ENCODE measurements at regions not wholly inside any gene's neighbourhood (a gene's known extent, or its start where the extent isn't known, plus 50 kb on each side); places are given as distances from the start of the nearest gene placed in this dataset.
A peak's percentile ranks its signal among the peaks of the same experiment; 100 is the strongest.

DNA sequence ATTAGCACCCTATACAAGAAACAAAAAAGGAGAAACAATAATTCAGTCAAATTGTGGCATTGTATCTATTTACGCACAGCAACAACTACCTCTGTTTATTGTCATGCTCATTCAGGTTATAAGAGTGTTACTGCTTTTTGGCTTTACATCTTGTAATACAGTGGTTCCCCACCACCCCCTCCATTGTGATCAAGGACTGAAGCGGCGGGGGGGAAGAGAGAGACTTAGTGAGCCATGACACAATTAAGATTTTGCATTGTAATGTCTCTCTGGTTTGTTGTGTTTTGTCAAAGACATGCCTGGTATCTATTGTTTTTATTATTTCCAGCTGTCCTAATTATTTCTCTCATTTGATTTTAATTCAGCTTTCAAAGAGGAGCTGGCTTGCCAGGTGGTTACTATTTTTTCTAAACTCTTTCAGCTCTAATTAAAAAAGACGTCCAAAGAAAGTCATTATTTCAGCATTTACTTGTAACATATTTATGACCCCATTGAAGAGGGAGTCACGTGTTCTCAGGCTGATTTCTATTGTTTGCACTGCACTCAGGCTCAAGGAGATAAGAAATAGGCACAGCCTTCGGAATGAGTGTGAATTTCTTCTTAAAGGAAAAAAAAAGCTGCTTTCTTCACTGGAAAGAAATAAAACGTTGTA lies 234.4 kb upstream of the TBL1XR1 start:
- DNase-seq, result no peak

DNA sequence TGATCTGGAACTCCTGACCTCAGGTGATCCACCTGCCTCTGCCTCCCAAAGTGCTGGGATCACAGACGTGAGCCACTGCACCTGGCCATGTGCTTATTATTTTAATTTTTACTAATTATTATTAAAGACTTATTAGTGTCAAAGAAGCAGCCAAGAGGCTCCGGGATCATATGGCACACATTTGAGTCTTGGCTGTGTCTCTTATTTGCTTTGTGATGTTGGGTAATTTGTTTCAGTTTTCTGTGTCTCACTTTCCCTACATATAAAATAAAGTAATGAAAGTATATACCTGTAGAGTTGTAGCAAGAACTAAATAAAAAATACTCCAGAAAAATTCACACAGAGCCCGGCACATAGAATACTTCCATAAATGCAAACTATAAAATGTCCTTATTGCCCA lies 238.0 kb upstream of the TBL1XR1 start:
- no peak for DNase-seq

DNA sequence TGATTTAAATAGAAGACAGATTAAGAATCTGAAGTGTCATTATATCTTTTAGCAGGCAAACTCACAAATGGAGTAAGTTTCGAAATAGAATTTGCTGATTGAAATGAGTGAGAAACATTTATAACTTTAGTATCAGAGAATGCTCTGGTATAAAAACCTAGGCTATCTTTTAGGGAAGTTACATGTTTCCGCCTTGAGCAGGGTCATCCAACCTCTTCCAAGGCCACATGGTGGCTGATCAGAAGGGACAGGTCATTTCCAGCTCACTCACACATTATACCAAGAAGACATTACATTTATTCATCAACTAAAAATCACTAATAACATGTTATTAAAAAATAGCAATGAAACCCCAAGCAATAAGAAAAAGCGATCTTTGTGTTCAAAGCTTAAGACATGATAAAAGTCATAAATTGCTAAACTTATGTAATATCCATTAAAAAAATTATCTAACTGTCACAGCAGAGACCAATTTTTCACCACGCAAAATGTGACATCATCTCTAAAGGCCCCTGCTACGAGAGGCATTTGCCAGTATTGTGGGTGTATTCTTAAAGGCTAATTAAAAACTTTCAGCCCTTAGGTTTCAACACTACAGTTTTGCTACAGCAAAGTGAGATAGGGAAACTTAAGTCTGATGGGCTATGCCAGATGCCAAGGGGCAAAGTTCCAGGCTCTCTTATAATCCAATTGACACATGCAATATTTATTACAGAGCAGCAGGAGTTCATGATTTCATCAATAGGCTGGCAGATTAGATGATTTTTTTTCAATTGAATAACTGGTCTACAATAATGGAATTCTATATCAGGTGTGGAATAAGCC lies 240.4 kb upstream of the TBL1XR1 start:
- peak in 2 of 4 experiments; percentile 48 to 51 for DNase-seq

DNA sequence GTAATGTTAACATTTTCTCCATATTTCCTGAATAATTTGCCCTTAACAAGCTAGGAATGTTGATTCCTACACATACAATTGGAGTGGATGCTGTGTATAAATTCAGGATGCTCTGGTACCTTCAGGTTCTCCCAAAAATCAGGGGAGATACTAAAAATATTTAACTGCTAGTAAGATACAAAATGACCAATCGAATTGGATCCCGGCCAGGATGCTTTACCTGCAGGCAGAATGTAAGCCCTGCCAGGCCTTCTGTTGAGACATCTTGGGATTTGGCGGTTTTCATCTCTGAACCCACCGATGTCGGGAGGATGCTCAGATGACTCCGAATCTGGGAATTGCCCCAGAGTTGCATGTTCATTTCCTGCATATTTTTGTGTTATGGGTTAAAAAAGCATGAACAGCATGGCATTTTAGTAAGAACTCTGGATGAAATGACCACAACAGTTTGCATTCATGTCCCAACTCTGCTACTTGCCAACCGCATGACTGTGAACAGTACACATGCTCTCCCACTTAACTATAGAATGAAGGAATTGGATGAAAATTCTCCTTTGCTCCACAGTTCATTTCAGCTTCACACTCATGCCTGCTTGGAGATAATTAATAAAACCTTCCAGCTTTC lies 241.4 kb upstream of the TBL1XR1 start:
- no peak for DNase-seq

DNA sequence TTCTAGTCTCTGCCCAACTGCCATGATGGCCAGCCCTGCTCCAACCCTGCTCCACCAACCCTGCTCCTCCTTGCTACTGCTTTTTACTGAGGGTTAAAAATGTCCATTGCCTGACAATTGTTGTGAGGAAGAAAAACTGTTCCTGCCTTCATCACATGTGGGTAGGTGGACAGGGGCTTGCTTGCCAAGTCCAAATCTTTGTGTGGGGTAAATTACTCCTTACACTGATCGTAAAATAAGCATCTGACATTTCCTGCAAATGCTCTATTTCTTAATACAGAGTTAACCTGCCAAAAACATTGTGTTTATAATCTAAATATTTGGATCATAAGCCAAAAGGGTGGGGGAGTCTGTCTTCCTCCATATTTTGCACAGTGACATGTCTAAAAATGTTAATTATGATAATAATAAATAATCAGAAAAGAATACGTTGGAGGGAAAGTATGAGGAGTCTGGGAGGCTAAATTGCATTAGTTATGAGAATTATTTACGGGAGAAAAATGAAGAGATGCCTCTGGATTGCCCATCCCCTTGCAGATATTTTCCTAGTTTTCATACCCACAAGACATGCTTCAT lies 242.5 kb upstream of the TBL1XR1 start:
- no peak for DNase-seq

DNA sequence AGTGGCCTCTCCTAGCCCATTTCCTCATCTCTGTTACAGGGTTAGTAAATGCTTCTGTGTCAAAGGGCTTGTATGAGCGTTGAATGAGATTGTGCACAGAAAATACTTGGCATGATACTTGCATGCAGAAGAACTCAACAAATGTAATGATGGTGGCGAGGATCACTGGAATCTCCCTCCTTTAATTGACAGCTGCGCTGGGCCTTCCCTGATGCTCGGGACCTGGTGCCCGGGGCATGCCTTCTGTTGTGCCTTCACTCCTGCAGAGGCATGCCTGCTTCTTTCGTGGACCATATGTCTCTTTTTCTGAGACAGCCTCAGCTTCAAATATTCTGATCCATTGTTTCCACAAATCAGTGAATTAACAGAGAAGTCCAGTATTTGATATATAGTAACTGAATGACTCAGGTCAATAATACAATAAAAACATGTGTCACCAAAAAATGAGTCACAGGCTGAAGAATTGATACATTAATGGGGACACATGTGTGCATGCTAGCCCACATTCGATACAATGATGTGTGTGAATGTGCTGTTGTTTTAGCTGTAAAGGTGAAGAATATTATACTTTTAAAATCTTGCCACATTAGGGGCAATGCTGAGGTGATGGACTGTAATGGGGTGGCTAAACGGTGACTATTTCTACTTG lies 243.3 kb upstream of the TBL1XR1 start:
- no peak for DNase-seq

DNA sequence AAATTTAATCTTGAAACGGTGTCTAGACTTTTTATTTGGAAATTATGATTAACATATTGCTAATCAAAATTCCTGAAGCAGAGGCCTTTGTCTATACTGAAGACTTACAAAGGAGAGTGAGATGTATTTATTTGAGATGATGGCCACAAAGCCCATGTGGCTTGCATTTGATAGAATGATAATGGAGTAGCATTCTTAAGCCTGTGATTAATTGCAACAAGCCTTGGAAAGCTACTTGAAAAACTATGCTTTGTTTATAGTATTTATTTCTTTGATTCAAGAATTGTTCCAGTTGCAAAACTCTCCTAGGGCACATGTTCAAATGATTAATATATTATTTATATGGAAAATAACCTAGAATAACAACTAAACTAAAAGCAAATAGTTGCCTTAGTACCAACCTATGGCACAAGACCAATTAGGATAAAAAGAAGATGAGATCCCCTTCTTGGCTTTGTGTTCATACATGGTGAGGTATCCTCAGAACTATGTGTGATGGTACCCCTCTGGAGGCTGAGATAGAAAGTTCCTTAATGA lies 244.1 kb upstream of the TBL1XR1 start:
- DNase-seq, result no peak

DNA sequence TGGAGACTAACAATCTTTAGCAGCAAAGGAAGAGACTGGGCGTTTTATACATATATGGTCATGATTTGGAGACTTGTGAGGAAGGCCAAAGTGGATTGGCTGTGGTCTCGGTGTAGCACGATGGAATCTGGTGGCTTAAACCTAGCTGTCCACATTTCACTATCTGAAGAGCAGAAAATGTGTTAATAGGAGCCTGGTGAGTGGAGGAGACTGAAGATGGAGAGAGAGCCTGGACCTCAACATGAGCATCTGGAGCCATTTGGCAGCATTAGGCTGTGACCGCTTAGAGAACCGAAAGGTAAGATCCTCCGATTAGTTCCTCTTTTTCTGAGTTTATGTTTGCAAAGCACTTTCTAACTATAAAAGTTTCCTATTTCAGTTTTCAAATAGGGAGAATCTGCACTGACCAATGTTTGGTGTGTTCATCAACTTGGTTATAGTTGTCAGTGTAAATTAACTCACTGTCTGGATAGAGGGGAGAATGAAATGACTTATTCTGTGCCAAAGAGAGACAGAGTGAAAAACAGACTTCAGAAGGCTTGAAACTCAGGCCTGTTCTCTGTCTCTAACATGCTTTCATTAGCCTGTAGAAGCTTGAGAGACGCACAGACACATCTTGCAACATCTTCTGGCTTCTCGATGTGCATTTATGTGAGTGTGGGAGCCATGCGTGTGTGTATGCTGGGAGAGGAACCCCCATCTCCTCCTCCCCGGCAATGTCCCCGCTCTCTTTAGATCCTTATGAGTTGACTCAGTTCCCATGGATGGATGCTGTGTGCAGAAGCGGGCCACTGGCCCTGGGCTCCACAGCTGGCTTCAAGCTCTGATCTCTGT lies 244.7 kb upstream of the TBL1XR1 start:
- peak; percentile 23 to 63 (median 48) for DNase-seq

DNA sequence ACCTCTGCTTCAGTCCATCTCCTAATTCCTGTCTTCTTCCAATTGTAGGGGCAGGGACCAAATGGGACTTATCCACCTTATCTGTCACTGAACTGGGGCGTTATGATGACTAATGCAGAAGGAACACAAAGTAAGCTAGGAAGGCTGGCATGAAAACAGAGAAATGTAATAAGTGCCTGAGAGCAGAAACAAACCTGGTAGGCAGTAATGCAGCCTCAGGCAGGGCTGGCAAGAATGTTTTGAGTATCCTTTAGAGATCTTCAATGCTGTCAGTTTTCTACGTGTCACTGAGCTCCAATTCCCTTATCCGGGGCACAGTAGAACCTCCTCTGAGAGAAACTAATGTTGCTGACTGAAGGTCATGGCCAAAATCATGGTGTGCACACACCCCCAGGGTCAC lies 246.2 kb upstream of the TBL1XR1 start:
- no peak for DNase-seq

DNA sequence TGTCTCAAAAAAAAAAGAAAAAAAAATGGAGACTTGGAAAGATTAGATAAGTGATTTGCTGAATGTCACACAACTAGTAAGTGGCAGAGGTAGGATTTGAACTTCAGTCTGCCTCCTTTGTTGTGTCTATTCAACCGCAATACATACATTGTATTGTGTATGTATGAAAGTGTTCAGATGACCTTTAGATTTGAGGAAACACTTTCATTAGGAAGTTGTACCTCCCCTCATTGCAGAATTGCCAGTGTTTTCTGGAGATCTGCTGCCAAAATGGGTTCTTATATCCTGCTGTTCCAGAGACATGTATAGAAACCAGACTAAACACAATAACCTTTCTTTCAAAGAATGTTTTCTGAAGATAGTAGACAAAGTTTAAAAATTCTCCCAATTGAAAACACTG lies 247.4 kb upstream of the TBL1XR1 start:
- DNase-seq, result peak in 2 of 4 experiments; percentile 49 to 50

DNA sequence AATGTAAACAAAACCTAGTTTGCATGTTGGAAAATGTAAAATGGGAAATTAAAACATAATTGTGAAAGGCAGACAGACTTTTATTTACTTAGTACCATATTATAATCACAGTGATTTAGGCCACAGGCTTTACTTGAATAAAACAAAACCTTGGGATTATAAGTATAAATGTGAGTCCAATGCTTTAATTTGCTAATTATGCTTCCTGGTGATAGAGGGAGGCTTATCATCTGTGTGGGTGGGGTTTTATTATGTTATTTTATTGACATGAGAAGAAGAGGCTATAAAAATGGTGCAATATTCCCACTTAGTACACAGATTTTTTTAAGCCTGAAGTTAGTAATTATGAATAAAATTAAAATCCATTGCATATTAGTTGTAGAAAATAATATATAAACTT lies 248.3 kb upstream of the TBL1XR1 start:
- DNase-seq, result no peak

DNA sequence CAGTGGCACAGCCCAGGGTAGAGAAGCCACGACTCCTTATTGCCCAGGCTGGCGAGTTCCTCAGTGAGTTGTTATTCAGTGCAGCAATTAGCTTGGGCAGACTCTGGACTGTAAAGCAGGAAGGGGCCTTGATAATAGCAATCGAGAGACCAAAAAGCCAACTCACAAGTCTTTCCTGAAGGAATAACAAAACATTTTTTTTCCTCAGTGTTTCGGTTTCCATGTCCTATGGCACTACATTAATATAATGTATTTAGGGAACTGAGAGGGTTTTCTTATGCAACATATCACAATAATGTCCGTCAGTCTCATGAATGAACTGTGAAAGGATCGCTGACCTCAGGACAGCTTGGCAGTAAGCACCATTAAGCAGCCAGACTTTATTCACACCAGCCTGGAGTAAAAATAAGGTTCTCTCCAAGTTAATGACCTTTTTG lies 248.9 kb upstream of the TBL1XR1 start:
- DNase-seq, result peak; percentile 61 to 87 (median 75)

DNA sequence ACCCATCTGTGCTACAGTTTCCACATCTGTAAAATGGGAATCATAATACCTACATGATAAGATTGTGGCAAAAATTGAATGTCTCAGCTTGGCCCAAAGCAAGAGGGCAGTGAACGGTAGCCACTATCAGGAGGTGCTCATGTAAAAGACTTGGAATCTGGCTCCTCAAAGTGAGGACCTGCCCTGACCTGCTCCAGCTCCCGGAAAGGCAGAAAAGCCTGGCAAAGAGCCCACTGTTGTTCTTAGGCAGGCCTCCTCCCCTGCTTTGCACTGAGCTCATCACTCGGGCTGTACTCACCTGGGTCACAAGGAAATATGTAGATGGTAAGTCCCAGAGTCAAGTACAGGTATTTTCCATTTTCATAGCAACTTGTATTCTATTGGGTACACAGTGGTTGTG lies 250.7 kb upstream of the TBL1XR1 start:
- DNase-seq, result no peak

DNA sequence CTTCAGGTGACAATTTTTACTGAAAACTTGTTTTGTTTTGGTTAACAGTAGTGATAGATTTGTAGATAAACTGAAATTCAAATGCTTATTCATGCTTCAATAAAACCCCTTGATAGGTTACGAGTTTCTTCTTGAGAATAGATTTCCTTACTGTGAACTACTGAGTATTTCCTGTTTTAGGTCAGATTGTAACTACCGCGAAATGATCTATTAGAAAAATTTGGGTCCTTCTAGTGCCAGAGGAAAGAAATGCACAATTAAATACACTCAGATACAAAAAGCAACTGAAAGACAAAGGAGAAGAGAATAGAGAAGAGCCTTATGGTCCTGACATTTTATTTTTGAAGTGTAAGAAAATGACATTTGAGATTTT lies 251.7 kb upstream of the TBL1XR1 start:
- peak in 1 of 4 experiments; percentile 36 for DNase-seq

DNA sequence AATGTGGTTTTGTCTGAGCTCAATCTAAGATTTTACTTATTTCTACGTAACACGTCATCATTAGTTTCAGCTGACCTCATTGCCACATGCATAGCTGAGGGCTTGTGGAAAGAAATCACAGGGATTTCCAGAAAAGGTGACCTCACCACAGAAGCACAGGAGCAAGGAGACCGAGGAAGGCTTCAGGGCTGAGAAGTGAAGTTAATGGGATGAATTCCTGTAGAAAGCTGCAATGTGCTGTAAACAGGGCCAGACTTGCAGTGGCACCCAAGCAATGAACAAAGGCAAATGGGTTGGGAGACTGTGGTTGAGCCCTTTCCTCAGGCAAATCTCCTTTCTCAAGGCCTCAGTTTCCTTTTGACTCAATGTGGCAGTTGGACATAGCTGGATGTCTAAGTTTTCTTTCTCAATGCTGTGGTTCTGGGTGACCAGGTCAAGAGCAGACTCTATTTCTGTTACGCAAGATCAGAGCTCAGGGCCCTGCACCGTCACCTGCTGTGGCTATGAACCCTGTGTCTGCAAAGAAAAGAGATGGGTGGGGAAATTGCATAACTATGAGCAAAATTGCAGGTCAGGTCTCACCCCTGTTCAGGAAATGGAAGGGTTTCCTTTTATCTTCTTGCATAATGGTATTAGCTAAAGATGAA lies 252.2 kb upstream of the TBL1XR1 start:
- DNase-seq, result peak; percentile 36 to 74 (median 56)

DNA sequence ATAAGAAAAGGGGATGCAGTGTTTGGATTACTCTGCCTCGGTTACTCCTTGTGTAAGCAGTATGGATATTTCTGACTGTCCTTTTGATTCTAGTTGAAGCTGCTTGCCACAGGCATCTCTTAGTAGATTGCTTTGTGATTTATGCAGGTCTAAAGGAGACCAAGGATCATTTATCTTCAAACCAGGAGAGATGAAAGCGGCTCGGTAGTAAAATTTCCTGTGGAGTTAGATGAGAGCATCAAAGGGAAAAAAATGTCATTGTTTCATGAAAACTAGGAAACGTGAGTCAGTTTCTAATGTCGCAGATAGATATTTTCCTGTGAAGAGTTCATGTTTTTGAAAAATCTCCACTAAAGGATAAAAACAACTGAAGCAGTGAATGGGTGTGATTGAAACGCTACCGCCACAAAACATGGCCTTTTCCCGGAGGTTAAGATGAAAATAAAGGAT lies 254.0 kb upstream of the TBL1XR1 start:
- DNase-seq, result peak in 1 of 4 experiments; percentile 4

DNA sequence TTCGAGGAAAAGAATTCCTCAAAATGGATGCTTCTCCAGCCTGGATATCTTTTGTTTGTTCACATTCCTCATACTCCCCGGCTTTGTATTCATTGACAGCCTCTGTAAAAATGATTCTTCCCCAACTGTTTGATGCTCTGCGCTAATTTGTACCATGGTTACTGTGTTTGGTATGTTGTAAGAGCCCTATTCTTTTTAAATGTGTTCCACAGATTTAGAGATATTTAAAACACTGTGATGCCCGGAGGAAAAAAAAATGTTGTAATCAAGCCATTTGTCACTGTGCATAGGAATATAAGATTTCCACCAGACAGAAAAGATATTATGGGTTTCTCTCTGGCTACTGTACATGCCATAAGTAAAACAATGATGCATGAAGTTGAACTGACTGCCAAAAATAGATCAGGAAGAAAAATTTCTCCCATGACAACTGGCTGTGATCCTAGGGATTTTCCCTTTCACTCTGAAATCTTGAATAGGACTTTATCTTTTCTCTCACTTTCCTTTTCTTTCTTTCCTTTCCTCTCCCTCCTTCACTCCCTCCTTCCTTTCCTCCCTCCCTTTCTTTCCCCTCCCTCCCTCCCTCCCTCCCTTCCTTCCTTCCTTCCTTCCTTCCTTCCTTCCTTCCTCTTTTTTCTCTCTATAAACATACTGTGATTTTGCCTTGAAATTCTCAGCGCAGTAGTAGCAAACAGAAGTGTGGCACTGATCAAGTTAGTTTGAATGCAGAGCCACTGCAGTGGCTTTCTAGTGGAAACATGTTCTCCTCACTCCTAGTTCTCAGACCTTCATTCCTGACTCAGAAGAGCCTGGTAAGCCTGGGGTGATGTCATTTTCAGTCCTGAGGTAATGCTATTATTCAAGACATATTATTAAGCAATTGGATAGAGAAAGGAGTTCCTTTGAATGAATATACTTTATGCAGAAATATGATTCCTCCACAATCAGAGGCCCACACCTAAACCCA lies 254.9 kb upstream of the TBL1XR1 start:
- peak; percentile 49 to 82 (median 66) for DNase-seq

DNA sequence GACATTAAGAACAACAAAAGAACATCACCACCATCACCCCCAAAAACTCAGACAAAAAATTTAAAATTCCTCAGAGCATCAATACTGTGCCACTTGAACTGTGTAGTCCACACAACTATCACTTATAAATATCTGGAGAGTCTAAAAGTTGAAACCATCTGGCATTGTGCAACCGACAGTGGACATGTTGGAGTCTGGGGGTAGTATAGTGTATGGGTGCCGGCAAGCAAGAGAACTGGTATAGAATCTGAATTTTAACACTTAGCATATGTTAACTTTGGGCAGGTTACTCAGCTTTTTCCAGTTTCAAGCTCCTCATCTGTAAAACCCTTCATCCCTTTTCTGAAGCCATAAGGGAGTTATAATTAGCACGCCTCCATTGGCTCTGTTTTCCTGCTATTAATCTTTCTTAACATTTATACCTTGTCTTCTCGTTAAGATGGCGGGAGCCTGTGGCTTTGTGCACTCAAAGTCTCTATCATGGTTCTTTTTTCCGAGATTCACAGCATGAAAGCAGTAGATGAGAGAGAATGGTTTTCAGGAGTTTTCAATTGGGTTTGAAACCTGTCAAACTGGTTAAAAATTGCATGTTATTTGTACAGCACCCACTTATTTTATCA lies 255.7 kb upstream of the TBL1XR1 start:
- DNase-seq, result no peak

DNA sequence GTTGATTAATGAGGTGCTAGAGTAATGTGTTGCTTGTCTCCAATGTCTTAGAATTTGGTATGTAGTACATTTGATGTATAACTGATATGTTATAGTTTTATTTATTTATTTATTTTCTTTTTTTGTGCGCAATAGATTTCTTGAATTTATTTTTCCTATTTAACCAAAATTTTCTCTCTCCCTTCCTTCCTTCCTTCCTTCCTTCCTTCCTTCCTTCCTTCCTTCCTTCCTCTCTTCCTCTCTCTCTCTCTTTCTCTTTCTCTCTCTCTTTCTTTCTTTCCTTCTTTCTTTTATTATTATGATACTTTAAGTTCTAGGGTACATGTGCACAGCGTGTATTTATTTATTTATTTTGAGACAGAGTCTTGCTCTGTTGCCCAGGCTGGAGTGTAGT lies 256.2 kb upstream of the TBL1XR1 start:
- no peak for DNase-seq
